ENCODE measurements at regions not wholly inside any gene's neighbourhood (a gene's known extent, or its start where the extent isn't known, plus 50 kb on each side); places are given as distances from the start of the nearest gene placed in this dataset.

GRCh38 chr3:106067711-106068110, 198.9 kb upstream of the CBLB start:
- TF ChIP-seq MAX (IDR thresholded peaks at IDR 0.05; ENCODE audit: low read depth) (no peak), CTCF (IDR thresholded peaks at IDR 0.05) (no peak), GABPA (IDR thresholded peaks at IDR 0.05; ENCODE audit: low read depth) (no peak), RXRA (IDR thresholded peaks at IDR 0.05; ENCODE audit: borderline replicate concordance, low read depth) (no peak), SIN3A (IDR thresholded peaks at IDR 0.05; ENCODE audit: borderline replicate concordance, low read depth, low read length) (no peak), TAF1 (IDR thresholded peaks at IDR 0.05; ENCODE audit: borderline replicate concordance, low read depth, low read length) (no peak), FOXJ3 (CRISPR knock-in tag; IDR thresholded peaks at IDR 0.05) (no peak), EZH2phosphoT487 (IDR thresholded peaks at IDR 0.05; ENCODE audit: borderline replicate concordance, low read depth) (no peak), EP300 (IDR thresholded peaks at IDR 0.05; ENCODE audit: borderline replicate concordance in 1 of 2, low read depth in 1 of 2, low read length in 1 of 2) (no peak)
- TF ChIP-seq, protein P1, sequence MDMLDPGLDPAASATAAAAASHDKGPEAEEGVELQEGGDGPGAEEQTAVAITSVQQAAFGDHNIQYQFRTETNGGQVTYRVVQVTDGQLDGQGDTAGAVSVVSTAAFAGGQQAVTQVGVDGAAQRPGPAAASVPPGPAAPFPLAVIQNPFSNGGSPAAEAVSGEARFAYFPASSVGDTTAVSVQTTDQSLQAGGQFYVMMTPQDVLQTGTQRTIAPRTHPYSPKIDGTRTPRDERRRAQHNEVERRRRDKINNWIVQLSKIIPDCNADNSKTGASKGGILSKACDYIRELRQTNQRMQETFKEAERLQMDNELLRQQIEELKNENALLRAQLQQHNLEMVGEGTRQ (IDR thresholded peaks at IDR 0.05; ENCODE audit: borderline replicate concordance, low read depth, low read length) = no peak
- TF ChIP-seq, protein P2, sequence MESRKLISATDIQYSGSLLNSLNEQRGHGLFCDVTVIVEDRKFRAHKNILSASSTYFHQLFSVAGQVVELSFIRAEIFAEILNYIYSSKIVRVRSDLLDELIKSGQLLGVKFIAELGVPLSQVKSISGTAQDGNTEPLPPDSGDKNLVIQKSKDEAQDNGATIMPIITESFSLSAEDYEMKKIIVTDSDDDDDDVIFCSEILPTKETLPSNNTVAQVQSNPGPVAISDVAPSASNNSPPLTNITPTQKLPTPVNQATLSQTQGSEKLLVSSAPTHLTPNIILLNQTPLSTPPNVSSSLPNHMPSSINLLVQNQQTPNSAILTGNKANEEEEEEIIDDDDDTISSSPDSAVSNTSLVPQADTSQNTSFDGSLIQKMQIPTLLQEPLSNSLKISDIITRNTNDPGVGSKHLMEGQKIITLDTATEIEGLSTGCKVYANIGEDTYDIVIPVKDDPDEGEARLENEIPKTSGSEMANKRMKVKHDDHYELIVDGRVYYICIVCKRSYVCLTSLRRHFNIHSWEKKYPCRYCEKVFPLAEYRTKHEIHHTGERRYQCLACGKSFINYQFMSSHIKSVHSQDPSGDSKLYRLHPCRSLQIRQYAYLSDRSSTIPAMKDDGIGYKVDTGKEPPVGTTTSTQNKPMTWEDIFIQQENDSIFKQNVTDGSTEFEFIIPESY (IDR thresholded peaks at IDR 0.05; ENCODE audit: borderline replicate concordance, low read depth) = no peak
- TF ChIP-seq, protein P3, sequence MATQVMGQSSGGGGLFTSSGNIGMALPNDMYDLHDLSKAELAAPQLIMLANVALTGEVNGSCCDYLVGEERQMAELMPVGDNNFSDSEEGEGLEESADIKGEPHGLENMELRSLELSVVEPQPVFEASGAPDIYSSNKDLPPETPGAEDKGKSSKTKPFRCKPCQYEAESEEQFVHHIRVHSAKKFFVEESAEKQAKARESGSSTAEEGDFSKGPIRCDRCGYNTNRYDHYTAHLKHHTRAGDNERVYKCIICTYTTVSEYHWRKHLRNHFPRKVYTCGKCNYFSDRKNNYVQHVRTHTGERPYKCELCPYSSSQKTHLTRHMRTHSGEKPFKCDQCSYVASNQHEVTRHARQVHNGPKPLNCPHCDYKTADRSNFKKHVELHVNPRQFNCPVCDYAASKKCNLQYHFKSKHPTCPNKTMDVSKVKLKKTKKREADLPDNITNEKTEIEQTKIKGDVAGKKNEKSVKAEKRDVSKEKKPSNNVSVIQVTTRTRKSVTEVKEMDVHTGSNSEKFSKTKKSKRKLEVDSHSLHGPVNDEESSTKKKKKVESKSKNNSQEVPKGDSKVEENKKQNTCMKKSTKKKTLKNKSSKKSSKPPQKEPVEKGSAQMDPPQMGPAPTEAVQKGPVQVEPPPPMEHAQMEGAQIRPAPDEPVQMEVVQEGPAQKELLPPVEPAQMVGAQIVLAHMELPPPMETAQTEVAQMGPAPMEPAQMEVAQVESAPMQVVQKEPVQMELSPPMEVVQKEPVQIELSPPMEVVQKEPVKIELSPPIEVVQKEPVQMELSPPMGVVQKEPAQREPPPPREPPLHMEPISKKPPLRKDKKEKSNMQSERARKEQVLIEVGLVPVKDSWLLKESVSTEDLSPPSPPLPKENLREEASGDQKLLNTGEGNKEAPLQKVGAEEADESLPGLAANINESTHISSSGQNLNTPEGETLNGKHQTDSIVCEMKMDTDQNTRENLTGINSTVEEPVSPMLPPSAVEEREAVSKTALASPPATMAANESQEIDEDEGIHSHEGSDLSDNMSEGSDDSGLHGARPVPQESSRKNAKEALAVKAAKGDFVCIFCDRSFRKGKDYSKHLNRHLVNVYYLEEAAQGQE (IDR thresholded peaks at IDR 0.05; ENCODE audit: low read depth, low read length) = no peak
- TF ChIP-seq, protein P4, sequence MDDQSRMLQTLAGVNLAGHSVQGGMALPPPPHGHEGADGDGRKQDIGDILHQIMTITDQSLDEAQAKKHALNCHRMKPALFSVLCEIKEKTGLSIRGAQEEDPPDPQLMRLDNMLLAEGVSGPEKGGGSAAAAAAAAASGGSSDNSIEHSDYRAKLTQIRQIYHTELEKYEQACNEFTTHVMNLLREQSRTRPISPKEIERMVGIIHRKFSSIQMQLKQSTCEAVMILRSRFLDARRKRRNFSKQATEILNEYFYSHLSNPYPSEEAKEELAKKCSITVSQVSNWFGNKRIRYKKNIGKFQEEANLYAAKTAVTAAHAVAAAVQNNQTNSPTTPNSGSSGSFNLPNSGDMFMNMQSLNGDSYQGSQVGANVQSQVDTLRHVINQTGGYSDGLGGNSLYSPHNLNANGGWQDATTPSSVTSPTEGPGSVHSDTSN (IDR thresholded peaks at IDR 0.05) = no peak

All from SK-N-SH (cell line).